ENCODE measurements at regions not wholly inside any gene's neighbourhood (a gene's known extent, or its start where the extent isn't known, plus 50 kb on each side); places are given as distances from the start of the nearest gene placed in this dataset.
A peak's percentile ranks its signal among the peaks of the same experiment; 100 is the strongest.
"Not testable (repeated sequence)": the region's sequence is repeated elsewhere in the genome, so short reads cannot be mapped to it uniquely, and the experiment has no call there.

GRCh38 chr14:43522901-43523300, 984.2 kb downstream of the FSCB start:
- no peak for DNase-seq

GRCh38 chr14:43522191-43522590, 984.9 kb downstream of the FSCB start:
- no peak for DNase-seq

- DNase-seq = no peak
These were observed 1003.6 kb downstream of the FSCB start for GRCh38 chr14:43503508-43503907.

GRCh38 chr14:43492359-43492758, 1014.7 kb downstream of the FSCB start:
- DNase-seq = not testable (repeated sequence)

GRCh38 chr14:43483415-43483814, 1023.7 kb downstream of the FSCB start:
- DNase-seq = no peak

GRCh38 chr14:43481864-43482263, 1025.2 kb downstream of the FSCB start:
- DNase-seq = no peak

- DNase-seq = no peak
These were observed 1026.1 kb downstream of the FSCB start for GRCh38 chr14:43480976-43481375.

GRCh38 chr14:43479596-43480195, 1027.4 kb downstream of the FSCB start:
- DNase-seq = no peak

- no peak for DNase-seq
These were observed 1030.3 kb downstream of the FSCB start for GRCh38 chr14:43476822-43477221.

- DNase-seq = no peak
These were observed 1031.3 kb downstream of the FSCB start for GRCh38 chr14:43475757-43476156.

GRCh38 chr14:43471595-43471994, 1035.5 kb downstream of the FSCB start:
- no peak for DNase-seq

- no peak for DNase-seq
These were observed 1042.1 kb downstream of the FSCB start for GRCh38 chr14:43464968-43465367.

GRCh38 chr14:43449291-43449690, 1057.8 kb downstream of the FSCB start:
- DNase-seq = no peak

- no peak for DNase-seq
These were observed 1069.0 kb downstream of the FSCB start for GRCh38 chr14:43438056-43438455.

GRCh38 chr14:43418324-43418723, 1088.8 kb downstream of the FSCB start:
- DNase-seq = peak; percentile 1 to 21

- no peak for DNase-seq
These were observed 1094.0 kb downstream of the FSCB start for GRCh38 chr14:43413084-43413483.

- no peak for DNase-seq
These were observed 1095.2 kb downstream of the FSCB start for GRCh38 chr14:43411841-43412240.

- DNase-seq = no peak
These were observed 1096.5 kb downstream of the FSCB start for GRCh38 chr14:43410631-43411030.

GRCh38 chr14:43408472-43408871, 1098.6 kb downstream of the FSCB start:
- no peak for DNase-seq

- DNase-seq = no peak
These were observed 1099.4 kb downstream of the FSCB start for GRCh38 chr14:43407706-43408105.

- no peak for DNase-seq
These were observed 1100.2 kb downstream of the FSCB start for GRCh38 chr14:43406931-43407330.

GRCh38 chr14:43399289-43399688, 1107.8 kb downstream of the FSCB start:
- DNase-seq = no peak

GRCh38 chr14:43370565-43370896, 1136.6 kb downstream of the FSCB start:
- DNase-seq = not testable (repeated sequence)

- no peak for DNase-seq
These were observed 1137.1 kb downstream of the FSCB start for GRCh38 chr14:43369710-43370564.

- no peak for DNase-seq
These were observed 1144.5 kb downstream of the FSCB start for GRCh38 chr14:43362586-43362985.

Measured in inflammatory macrophage treated with lipopolysaccharide for 1 hour (primary cell).